ENCODE measurements at regions not wholly inside any gene's neighbourhood (a gene's known extent, or its start where the extent isn't known, plus 50 kb on each side); places are given as distances from the start of the nearest gene placed in this dataset.

DNA sequence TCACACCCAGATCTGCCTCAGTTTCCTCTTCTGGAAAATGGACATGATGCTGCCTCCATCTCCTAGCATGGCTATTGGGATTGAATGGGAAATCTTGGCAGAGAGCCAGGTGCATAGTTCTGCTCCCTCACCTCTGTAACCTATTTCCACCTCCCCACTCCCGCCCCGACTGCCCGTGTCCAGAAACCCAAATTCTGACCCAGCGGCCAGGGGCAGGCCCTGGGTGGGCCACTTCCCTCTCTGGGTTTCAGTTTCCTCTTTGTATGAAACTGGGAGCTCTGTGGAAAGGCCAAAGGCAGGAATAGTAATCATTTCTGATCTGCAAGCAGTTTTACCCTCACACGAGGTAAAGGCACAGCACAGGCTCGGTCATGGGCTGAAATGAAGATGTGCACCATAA lies 74.1 kb upstream of the DUSP5 start:
- no peak for TF ChIP-seq EZH2 (IDR thresholded peaks at IDR 0.05; ENCODE audit: low read length)
- TF ChIP-seq, protein P1, sequence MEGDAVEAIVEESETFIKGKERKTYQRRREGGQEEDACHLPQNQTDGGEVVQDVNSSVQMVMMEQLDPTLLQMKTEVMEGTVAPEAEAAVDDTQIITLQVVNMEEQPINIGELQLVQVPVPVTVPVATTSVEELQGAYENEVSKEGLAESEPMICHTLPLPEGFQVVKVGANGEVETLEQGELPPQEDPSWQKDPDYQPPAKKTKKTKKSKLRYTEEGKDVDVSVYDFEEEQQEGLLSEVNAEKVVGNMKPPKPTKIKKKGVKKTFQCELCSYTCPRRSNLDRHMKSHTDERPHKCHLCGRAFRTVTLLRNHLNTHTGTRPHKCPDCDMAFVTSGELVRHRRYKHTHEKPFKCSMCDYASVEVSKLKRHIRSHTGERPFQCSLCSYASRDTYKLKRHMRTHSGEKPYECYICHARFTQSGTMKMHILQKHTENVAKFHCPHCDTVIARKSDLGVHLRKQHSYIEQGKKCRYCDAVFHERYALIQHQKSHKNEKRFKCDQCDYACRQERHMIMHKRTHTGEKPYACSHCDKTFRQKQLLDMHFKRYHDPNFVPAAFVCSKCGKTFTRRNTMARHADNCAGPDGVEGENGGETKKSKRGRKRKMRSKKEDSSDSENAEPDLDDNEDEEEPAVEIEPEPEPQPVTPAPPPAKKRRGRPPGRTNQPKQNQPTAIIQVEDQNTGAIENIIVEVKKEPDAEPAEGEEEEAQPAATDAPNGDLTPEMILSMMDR (optimal IDR thresholded peaks at IDR 0.05 in 1 of 3, IDR thresholded peaks at IDR 0.05 in 1 of 3, conservative IDR thresholded peaks at IDR 0.05 in 1 of 3; ENCODE audit: extremely low read depth in 1 of 3, insufficient read depth in 2 of 3, low read length in 3 of 3) = no peak

All from keratinocyte (primary cell).